Hepatic stellate cell (primary cell): ENCODE measurements at regions not wholly inside any gene's neighbourhood (a gene's known extent, or its start where the extent isn't known, plus 50 kb on each side); places are given as distances from the start of the nearest gene placed in this dataset.
A peak's percentile ranks its signal among the peaks of the same experiment; 100 is the strongest.
"Not testable (repeated sequence)": the region's sequence is repeated elsewhere in the genome, so short reads cannot be mapped to it uniquely, and the experiment has no call there.

Source experiments
- DNase-seq: peaks from one replicate; pipeline ENCODE4 v3.0.0; 2011; ENCODE audit warnings: low spot score

DNA sequence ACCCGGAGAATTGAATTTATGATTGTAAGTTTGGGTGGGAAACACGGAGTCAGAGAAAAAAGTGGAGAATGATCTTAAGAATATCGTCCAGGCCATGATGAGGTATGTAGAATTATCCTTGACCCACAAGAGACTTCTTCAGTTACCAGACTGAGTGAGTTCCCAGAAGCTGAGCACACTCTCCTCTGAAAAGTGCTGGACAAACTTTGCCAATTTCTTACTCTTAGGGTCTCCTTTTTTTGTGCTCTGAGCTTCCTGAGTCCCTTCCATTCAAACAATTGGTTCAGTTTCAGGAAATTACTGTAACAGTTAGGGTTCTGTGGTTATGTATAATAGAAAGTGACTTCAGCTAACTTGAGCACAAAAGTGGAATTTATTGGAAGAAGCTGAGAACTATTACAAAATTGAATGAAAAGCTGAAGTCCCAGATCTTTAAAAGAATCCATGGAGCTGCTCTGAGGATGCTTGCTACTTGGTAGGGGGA, 50.6 kb upstream of the EHBP1 start:
- no peak for DNase-seq

DNA sequence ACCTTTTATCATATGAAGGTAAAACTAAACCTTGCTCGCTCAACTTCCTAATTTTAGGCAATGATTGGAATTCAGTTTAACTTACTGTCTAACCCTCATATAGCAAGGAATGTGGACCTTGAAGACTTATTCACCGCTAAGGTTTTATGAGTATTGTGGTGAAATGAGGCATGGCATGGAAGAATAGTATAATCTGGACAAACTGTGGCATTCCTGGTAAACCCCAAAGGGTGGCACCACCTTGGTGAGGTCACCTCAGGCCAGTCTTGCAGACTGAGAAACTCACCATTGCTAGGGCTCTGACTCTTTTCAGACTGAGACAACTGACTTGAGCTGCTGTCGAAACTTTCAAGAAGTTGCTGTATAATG, 51.1 kb upstream of the EHBP1 start:
- DNase-seq = no peak

GRCh38 chr2:62653582-62654422, 51.7 kb upstream of the EHBP1 start:
- no peak for DNase-seq

DNA sequence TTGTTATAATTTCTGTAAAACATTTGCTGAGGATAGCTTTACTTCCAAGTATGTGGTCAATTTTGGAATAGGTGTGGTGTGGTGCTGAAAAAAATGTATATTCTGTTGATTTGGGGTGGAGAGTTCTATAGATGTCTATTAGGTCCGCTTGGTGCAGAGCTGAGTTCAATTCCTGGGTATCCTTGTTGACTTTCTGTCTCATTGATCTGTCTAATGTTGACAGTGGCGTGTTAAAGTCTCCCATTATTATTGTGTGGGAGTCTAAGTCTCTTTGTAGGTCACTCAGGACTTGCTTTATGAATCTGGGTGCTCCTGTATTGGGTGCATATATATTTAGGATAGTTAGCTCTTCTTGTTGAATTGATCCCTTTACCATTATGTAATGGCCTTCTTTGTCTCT, 56.4 kb upstream of the EHBP1 start:
- not testable (repeated sequence) for DNase-seq

- DNase-seq = no peak
Observed at GRCh38 chr2:62643100-62643471, 62.4 kb upstream of the EHBP1 start.

DNA sequence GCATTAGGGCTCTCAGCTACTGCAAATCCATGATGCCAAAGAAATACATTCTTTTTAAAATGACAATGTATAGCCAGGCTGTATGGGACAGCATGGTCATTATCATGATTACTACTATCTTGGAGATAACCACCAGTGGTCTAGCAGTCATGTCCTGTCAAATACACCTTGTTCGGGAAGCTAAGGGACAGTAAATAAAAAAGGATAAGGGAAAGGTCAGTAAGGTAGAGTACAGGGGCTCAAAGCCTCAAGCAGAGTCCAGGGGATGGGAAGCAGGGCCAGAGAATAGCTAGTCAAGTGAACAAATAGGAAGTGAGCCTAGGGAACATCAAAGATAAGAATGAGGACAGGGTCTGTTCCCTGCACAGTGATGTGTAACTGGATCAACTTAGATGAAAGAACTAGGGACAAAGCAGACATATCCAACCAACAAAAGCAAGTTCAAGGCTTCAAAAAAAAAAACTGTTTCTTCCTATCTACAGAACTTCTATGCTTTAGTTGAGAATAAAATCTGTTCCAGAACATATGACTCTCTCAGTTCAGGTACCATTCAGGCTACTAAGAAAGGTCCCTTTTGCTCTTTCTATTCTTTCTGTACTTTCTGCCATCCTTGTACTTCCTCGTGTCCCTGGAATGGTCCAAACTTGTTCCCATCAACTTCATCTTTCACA, 62.9 kb upstream of the EHBP1 start:
- no peak for DNase-seq

GRCh38 chr2:62641936-62642335, 63.6 kb upstream of the EHBP1 start:
- no peak for DNase-seq

DNA sequence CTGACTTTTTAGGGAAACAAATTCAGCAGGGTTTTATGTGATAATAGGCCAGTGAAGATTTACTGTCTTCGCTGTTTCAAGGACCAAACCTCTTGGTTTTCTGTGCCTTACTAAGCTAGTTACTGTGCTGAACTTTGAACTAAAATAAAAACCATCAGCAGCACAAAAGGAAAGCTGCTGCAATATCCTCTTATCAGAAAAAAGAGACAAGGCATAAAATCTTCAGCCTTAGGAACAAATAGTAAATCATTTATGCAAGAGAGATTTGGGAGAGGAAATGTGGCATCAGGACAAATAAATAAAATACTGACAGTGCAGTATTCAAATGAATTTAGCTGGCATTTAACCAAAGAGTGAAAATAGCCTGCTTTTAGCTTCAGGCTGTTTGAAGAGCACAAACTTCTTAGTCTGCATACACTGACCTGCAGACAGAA, 64.1 kb upstream of the EHBP1 start:
- no peak for DNase-seq

DNA sequence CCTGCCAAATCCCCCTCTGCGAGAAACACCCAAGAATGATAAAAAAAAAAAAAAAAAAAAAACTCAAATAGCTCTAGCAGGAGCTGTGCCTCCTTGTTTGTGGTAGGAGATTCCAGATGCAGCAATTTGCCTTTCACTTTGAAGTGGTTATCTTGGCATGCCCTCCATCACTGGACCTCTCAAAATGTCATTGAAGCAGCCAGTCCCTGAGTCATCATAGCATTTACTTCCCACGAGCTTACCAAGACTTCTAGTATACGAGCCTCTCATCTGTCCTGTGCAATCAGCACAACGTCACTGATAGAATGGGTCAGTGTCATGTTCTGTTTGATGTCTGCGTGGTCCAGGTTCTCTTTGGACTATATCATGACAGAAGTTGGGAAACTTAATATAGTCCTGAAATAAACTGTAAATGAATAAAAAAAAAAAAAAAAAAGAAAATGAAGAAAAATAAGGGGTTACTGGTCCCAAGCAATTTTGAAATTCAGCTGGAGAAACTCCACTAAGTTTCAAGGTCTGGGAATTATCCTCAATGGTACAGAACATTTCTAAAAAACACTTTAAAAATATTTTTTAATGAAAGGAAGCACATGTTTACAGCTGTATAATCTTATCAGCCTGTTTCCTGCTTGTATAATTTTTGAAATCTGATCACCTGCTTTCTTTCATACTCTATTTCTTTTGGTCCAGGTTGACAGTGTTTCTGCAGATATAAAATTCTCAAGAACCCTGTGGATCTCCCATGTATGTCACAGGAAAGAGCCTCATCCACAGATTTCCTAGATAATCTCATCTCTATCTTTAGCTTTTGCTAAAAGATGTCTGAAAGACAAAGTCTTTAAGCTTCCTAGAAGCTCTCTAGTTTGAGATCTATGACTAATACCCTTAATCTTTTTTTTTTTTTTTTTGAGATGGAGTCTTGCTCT, 74.1 kb upstream of the EHBP1 start:
- DNase-seq = no peak

DNA sequence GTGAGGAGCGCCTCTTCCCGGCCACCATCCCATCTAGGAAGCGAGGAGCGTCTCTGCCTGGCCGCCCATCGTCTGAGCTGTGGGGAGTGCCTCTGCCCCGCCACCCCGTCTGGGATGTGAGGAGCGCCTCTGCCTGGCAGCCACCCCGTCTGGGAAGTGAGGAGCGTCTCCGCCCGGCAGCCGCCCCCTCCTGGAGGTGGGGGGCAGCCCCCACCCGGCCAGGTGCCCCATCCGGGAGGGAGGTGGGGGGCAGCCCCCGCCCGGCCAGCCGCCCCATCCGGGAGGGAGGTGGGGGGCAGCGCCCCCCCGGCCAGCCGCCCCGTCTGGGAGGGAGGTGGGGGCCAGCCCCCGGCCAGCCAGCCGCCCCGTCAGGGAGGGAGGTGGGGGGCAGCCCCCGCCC, 75.3 kb upstream of the EHBP1 start:
- DNase-seq = not testable (repeated sequence)

DNA sequence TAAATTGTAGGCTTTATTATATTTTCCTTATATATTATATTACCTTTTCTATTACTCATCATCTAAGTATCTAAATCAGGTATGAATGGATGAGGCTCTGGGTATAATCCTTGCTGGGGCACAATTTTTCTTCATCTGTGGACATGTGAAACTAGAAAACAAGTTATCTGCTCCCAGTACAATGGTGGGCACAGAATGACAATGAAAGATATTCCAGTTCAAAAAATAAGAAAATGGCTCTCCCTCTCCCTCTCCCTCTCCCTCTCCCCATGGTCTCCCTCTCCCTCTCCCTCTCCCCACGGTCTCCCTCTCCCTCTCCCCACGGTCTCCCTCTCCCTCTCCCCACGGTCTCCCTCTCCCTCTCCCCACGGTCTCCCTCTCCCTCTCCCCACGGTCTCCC, 76.2 kb upstream of the EHBP1 start:
- not testable (repeated sequence) for DNase-seq

DNA sequence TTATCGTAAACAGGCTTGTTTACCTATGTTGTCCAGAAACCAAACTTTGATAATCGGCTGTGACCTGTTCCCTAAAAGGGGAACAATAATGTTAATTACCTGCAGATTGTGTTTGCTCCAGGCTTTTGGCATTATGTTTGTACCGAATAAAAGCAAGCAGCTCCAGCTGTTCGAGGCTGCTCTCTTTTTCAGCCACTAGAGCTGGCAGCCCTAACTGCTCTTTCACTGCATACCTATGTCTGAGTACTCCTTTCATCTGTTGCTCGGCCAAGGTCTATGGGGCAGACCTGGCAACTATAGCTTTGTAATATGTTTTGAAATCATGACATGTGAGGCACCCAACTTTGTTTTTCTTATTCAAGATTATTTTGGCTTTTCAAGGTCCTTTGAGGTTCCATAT, 77.8 kb upstream of the EHBP1 start:
- no peak for DNase-seq

GRCh38 chr2:62624855-62625254, 80.7 kb upstream of the EHBP1 start:
- DNase-seq = no peak

- DNase-seq = not testable (repeated sequence)
Observed at GRCh38 chr2:62616486-62616885, 89.0 kb upstream of the EHBP1 start.

DNA sequence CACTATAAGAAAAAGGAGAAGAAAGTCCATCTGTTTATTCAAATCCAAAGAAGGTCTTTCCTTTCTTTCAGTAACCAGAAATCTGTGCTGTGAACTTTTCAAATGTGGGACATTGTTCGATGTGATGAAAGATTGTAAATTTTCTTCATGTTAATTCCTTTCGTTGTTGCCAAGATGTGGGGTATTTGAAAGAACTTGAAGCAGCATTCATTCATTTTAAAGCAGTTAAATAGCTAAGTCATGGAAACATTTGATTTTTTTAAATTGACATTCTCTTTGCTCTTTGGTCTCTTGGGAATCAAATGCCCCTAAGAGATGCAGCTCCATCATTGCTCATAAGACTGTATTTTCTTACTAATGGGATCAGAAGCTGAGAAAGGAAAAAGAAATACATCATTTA, 93.7 kb upstream of the EHBP1 start:
- DNase-seq = no peak

GRCh38 chr2:62605471-62605870, 99.5 kb upstream of the TMEM17 start:
- DNase-seq = not testable (repeated sequence)

DNA sequence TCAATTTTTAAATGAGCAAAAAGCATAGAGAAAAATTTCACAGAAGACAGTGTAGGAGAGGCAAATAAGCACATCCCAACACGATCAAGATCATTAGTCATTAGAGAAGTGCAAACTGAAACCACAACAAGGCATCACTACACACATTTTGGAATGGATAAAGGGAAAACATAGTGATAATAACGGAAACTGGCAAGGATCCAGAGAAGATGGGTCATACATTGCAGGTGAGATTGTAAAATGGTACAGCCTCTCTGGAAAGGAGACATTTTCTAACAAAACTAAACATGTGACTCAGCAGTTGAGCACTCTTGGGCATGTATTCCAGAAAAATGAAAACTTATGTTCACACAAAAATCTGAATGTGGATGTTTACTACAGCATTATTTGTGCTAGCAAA, 98.3 kb upstream of the TMEM17 start:
- DNase-seq = no peak

- DNase-seq = no peak
Observed at GRCh38 chr2:62603154-62603712, 97.2 kb upstream of the TMEM17 start.

DNA sequence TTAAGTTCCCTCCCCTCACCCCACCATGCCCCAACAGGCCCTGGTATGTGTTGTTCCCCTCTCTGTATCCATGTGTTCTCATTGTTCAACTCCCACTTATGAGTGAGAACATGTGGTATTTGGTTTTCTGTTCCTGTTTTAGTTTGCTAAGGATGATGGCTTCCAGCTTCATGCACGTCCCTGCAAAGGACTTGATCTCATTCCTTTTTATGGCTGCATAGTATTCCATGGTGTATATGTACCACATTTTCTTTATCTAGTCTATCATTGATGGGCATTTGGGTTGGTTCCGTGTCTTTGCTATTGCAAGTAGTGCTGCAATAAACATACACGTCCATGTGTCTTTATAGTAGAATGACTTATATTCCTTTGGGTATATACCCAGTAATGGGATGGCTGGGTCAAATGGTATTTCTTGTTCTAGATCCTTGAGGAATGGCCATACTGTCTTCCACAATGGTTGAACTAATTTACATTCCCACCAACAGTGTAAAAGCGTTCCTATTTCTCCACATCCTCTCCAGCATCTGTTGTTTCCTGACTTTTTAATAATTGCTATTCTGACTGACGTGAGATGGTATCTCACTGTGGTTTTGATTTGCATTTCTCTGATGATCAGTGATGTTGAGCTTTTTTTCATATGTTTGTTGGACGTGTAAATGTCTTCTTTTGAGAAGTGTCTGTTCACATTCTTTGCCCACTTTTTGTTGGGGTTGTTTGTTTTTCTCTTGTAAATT, 93.8 kb upstream of the TMEM17 start:
- not testable (repeated sequence) for DNase-seq

- DNase-seq = peak; percentile 12
Observed at GRCh38 chr2:62597323-62597722, 91.3 kb upstream of the TMEM17 start.
